Suprapubic skin (tissue), 3 donors: ENCODE measurements at regions not wholly inside any gene's neighbourhood (a gene's known extent, or its start where the extent isn't known, plus 50 kb on each side); places are given as distances from the start of the nearest gene placed in this dataset.

Experiments
- CTCF ChIP-seq, 2 donors: fragments of 200-600 bp in 1 of 2; fragments of 450-650 bp in 1 of 2; sonication (generic) in 1 of 2; IDR thresholded peaks; one replicate each; pipeline ENCODE4 v1.5.1; 2016 to 2019; ENCODE audit warnings: antibody characterized with exemption in 2 of 2, mild to moderate bottlenecking in 1 of 2, moderate library complexity in 1 of 2
- POLR2AphosphoS5 ChIP-seq, 3 donors: sonication (generic); formaldehyde crosslinking; IDR thresholded peaks; one replicate each; pipeline ENCODE4 v1.6.1; 2017; ENCODE audit warnings: antibody characterized with exemption in 3 of 3

DNA sequence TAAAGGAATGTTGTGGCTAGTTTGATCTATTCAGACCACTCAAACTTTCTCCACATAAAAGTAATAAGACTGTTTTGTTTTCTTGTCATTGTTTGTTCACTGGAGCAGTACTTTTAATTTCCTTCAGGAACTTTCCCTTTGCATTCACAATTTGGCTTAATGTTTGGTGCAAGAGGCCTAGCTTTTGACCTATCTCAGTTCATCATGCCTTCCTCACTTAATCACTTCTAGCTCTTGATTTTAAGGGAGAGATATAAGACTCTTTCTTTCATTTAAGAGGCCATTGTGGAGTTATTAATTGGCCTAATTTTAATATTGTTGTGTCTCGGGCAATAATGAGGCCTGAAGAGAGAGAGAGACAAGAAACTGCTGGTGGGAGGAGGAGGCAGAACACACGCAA, 371.7 kb upstream of the DEPDC1 start:
- no peak for TF ChIP-seq CTCF (IDR thresholded peaks at IDR 0.05)
- TF ChIP-seq POLR2AphosphoS5 (IDR thresholded peaks at IDR 0.05), result no peak
